ENCODE measurements at regions not wholly inside any gene's neighbourhood (a gene's known extent, or its start where the extent isn't known, plus 50 kb on each side); places are given as distances from the start of the nearest gene placed in this dataset.

- TF ChIP-seq GATA2 (IDR thresholded peaks at IDR 0.05; ENCODE audit: low read depth, low read length) (no peak), GATA3 (IDR thresholded peaks at IDR 0.05; ENCODE audit: low read depth, low read length) (no peak)
Observed at GRCh38 chr7:124364283-124364682, 331.4 kb upstream of the TMEM229A start.

Data from SH-SY5Y (cell line).